ENCODE measurements at regions not wholly inside any gene's neighbourhood (a gene's known extent, or its start where the extent isn't known, plus 50 kb on each side); places are given as distances from the start of the nearest gene placed in this dataset.

DNA sequence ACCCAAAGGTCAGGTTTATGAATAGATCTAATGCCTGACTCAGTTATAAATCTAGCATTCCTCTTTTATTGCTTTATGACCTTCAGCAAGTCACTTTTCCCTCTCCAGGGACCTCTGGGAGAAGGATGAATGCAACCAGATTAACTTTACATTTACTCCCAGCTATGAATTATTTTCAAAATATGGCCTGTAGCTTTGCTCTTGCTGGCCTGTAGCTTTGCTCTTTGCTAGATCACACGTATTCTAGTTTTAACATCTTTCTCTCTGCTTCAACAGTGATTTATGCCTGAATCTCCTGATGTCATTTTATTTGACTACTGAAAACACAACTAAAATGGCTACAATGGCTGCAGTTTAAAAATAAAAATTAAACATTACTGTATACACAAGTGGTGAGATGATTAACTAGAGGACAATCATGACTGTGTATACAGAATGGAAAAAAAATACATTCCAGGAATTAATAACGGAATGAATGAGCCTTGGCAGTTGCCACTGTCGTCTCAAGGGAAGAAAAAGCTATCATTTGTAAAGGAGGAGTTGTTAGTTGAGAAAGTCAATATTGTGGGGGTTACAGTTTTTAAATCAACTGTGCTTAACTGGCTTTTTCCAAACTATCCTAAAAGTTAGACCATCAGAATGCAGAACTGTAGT, 434.5 kb upstream of the GOT2 start:
- Histone ChIP-seq H4K20me1 (ENCODE audit: insufficient read depth, poor library complexity, severe bottlenecking) (no peaks in the 10 kb centered on the region), H3K36me3 (replicated peaks; ENCODE audit: insufficient read depth, low read depth) (no peaks in the 10 kb centered on the region), H2AFZ (no peak overlapping the region), H3K4me1 (ENCODE audit: insufficient read depth) (no peaks in the 10 kb centered on the region), H3K4me3 (no peak overlapping the region), H3K9me3 (ENCODE audit: low read depth) (no peaks in the 10 kb centered on the region), H3K9me2 (replicated peaks; ENCODE audit: insufficient read depth) (no peaks in the 10 kb centered on the region), H3K4me2 (no peak overlapping the region), H3K79me2 (no peaks in the 10 kb centered on the region), H3K27me3 (peaks cover 14% of the 10 kb centered on the region), H3K27ac (no peak overlapping the region)
- TF ChIP-seq EZH2 (IDR thresholded peaks at IDR 0.05; ENCODE audit: borderline replicate concordance), result no peak
- TF ChIP-seq, protein P1, sequence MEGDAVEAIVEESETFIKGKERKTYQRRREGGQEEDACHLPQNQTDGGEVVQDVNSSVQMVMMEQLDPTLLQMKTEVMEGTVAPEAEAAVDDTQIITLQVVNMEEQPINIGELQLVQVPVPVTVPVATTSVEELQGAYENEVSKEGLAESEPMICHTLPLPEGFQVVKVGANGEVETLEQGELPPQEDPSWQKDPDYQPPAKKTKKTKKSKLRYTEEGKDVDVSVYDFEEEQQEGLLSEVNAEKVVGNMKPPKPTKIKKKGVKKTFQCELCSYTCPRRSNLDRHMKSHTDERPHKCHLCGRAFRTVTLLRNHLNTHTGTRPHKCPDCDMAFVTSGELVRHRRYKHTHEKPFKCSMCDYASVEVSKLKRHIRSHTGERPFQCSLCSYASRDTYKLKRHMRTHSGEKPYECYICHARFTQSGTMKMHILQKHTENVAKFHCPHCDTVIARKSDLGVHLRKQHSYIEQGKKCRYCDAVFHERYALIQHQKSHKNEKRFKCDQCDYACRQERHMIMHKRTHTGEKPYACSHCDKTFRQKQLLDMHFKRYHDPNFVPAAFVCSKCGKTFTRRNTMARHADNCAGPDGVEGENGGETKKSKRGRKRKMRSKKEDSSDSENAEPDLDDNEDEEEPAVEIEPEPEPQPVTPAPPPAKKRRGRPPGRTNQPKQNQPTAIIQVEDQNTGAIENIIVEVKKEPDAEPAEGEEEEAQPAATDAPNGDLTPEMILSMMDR (IDR thresholded peaks at IDR 0.05; ENCODE audit: poor library complexity), result no peak
- no peak for TF ChIP-seq EZH2phosphoT487 (IDR thresholded peaks at IDR 0.05; ENCODE audit: low read depth, severe bottlenecking, unreplicated experiment)
- no peak for DNase-seq (ENCODE audit: low spot score)
- 29% methylated on average over 3 of the region's 3 CpGs for WGBS (ENCODE audit: low lambda C conversion rate, missing lambda C conversion rate)

DNA sequence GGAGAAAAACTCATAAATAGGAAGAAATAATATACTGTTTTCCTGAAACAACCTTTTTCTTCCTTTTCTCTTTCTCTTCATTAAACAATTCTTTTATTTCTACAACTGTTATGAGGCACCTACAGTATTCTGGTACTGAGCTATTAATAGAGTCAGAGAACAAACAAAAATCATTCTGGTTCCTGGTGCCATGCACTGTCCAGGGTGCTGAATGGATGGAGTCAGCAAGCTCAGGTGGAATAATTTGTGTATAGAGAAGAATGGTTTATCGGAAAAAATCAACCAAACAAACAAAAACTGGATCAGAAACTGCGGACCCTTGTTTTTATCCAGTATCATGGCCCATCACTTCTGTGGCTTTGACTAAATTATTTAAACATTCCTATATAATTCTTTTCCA, 430.3 kb upstream of the GOT2 start:
- TF ChIP-seq, protein P1 (IDR thresholded peaks at IDR 0.05; ENCODE audit: poor library complexity), result no peak
- no peak for TF ChIP-seq EZH2 (IDR thresholded peaks at IDR 0.05; ENCODE audit: borderline replicate concordance)
- no peak for TF ChIP-seq EZH2phosphoT487 (IDR thresholded peaks at IDR 0.05; ENCODE audit: low read depth, severe bottlenecking, unreplicated experiment)
- 77% methylated on average over 2 of the region's 2 CpGs for WGBS (ENCODE audit: low lambda C conversion rate, missing lambda C conversion rate)
- no peak overlapping the region for H3K4me3 ChIP-seq

DNA sequence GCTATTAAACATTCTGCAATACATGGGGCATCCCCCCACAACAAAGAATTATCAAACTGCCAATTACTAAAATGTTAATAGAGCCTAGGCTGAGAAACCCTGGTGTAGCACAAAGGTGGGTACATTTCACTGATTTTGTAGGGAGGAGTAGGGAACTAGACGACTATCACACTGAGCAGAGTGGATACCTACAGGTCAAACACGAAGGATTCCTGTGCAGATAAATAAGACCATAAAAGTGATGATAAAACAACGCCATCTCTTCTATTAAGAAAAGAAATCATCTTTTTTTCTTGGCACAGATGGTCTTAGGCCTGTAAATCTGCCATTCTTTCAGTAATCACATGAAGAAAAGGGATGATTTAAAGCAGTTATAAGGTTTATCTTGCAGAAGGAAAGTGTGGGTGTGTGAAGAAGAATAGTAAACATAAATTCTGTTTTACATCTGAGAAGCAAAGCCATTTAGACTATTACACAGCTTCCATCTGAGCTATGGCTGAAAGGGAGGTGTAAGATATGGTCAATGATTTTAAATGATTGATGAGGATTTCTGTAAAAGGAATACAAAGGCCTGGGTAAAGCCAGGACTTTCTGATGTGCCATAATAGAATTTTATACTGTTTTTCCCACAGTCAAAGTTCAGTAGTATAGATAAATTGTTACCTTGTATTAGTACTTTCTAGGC, 429.4 kb upstream of the GOT2 start:
- Histone ChIP-seq H3K4me2 (no peak overlapping the region), H3K27ac (no peak overlapping the region), H3K9me3 (ENCODE audit: low read depth) (no peaks in the 10 kb centered on the region), H3K4me1 (ENCODE audit: insufficient read depth) (no peaks in the 10 kb centered on the region), H3K9me2 (replicated peaks; ENCODE audit: insufficient read depth) (no peaks in the 10 kb centered on the region), H4K20me1 (ENCODE audit: insufficient read depth, poor library complexity, severe bottlenecking) (no peaks in the 10 kb centered on the region), H3K27me3 (peaks cover 3% of the 10 kb centered on the region), H2AFZ (no peak overlapping the region), H3K79me2 (no peaks in the 10 kb centered on the region), H3K4me3 (no peak overlapping the region), H3K36me3 (replicated peaks; ENCODE audit: insufficient read depth, low read depth) (no peaks in the 10 kb centered on the region)
- no peak for DNase-seq (ENCODE audit: low spot score)
- TF ChIP-seq EZH2phosphoT487 (IDR thresholded peaks at IDR 0.05; ENCODE audit: low read depth, severe bottlenecking, unreplicated experiment), result no peak
- no peak for TF ChIP-seq EZH2 (IDR thresholded peaks at IDR 0.05; ENCODE audit: borderline replicate concordance)
- TF ChIP-seq, protein P1 (IDR thresholded peaks at IDR 0.05; ENCODE audit: poor library complexity), result no peak
- WGBS (ENCODE audit: low lambda C conversion rate, missing lambda C conversion rate), result 68% methylated on average over 3 of the region's 3 CpGs

More for the DNA sequence above, 430.3 kb upstream of the GOT2 start:
- Histone ChIP-seq H3K36me3 (replicated peaks; ENCODE audit: insufficient read depth, low read depth) (no peaks in the 10 kb centered on the region), H3K79me2 (no peaks in the 10 kb centered on the region), H3K4me1 (ENCODE audit: insufficient read depth) (no peaks in the 10 kb centered on the region), H4K20me1 (ENCODE audit: insufficient read depth, poor library complexity, severe bottlenecking) (no peaks in the 10 kb centered on the region), H3K27ac (no peak overlapping the region), H3K9me2 (replicated peaks; ENCODE audit: insufficient read depth) (no peaks in the 10 kb centered on the region), H3K4me2 (no peak overlapping the region), H3K9me3 (ENCODE audit: low read depth) (no peaks in the 10 kb centered on the region), H2AFZ (no peak overlapping the region), H3K27me3 (no peaks in the 10 kb centered on the region)
- DNase-seq (ENCODE audit: low spot score), result peak; percentile 29

Measured in hepatocyte (in vitro differentiated cells).